Motor neuron (in vitro differentiated cells): ENCODE measurements at regions not wholly inside any gene's neighbourhood (a gene's known extent, or its start where the extent isn't known, plus 50 kb on each side); places are given as distances from the start of the nearest gene placed in this dataset.
"Not testable (repeated sequence)": the region's sequence is repeated elsewhere in the genome, so short reads cannot be mapped to it uniquely, and the experiment has no call there.

Experiments used
- ATAC-seq, 8 experiments: fragments of 200-7000 bp; cut with Tn5 transposase; replicated peaks in 6 of 8; 2 replicates each; pipeline ENCODE4 v1.8.0; 2021; ENCODE audit warnings: mild to moderate bottlenecking in 8 of 8, moderate library complexity in 8 of 8
- H3K27ac ChIP-seq, 2 donors: fragments of 250-450 bp; sonication (Bioruptor Pico); 2 replicates each; pipeline ENCODE4 v1.9.0; 2021; ENCODE audit warnings: antibody characterized with exemption in 2 of 2, mild to moderate bottlenecking in 2 of 2, moderate library complexity in 1 of 2
- H3K4me1 ChIP-seq, 2 donors: fragments of 250-450 bp; sonication (Bioruptor Pico); replicated peaks in 1 of 2; 2 replicates each; pipeline ENCODE4 v1.6.1; 2021; ENCODE audit warnings: antibody characterized with exemption in 2 of 2, mild to moderate bottlenecking in 2 of 2, moderate library complexity in 1 of 2
- H3K4me3 ChIP-seq, 5 donors: fragments of 250-450 bp; sonication (Bioruptor Pico); 2 replicates each; pipeline ENCODE4 v1.9.0; 2021; ENCODE audit warnings: antibody characterized with exemption in 5 of 5, mild to moderate bottlenecking in 5 of 5, moderate library complexity in 4 of 5
- WGBS, 10 experiments: fragments of 450-650 bp; shearing (Covaris generic); methylation state at CpG; one replicate each; pipeline ENCODE4 v1.0.0; 2022; 5-methylcytosine and 5-hydroxymethylcytosine counted together
- in situ Hi-C, 9 experiments: fragments of 400-800 bp; cut with MboI; loops; one replicate each; pipeline ENCODE4 v1.15.0; 2021; ENCODE audit warnings: low sequenced_read_pairs in 9 of 9, low pct_unique_long_range_greater_than_20kb in 2 of 9; ENCODE audit not compliant: unreplicated experiment in 9 of 9

DNA sequence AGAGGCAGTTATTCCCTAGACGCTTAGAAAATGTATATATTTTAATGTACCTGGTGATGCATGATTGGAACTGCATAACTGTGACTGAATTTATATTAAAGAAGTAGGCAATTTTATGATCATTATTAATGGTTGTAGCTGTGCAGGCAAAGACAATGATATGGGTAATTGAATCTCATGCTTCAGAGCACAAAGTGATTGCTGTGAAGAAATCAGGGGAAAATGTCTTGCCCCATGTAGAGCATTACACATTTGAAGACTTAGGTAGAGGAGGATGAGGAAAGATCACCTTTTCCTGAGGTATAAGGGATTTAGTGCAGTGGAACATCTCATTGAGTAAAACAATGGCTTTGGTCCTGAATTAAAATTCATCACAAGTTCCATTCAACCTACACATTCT, 246.8 kb upstream of the DCC start:
- WGBS, 10 experiments, result 0 to 86% (median 71%) methylated on average over 1 of the region's 1 CpG; no CpG with 5 or more reads in 2 of the 10 experiments
- Histone ChIP-seq H3K4me3 (no peak overlapping the region), H3K4me1 (peaks cover 0 to 6% of the 10 kb centered on the region in 2 donors), H3K27ac (no peak overlapping the region)
- in situ Hi-C loops, result no loop called here
- ATAC-seq, result peak in 2 of 8 experiments; percentile 14 to 32

DNA sequence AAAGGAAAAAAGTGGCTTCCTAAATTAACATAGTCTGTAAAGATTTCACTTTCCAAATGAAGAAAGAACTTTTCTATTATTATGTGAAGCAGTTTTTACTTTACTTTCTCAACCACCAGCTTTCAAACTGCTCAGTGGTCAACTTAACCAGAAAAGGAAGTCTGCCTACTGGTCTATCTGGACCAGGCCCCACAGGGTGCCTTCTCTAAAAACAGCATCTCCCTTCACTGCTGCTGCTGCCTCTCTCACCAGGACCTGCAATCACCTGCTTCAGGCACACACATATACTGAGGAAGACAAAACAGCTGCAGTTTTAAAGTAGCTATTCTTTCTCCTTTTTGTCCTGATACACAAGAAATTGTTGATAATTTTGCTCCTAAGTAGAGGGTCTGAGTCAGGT, 221.3 kb upstream of the DCC start:
- in situ Hi-C loops, result no loop called here
- Histone ChIP-seq H3K4me3 (no peak overlapping the region), H3K27ac (no peak overlapping the region), H3K4me1 (peaks cover 0 to 18% of the 10 kb centered on the region in 2 donors)
- ATAC-seq, result no peak

DNA sequence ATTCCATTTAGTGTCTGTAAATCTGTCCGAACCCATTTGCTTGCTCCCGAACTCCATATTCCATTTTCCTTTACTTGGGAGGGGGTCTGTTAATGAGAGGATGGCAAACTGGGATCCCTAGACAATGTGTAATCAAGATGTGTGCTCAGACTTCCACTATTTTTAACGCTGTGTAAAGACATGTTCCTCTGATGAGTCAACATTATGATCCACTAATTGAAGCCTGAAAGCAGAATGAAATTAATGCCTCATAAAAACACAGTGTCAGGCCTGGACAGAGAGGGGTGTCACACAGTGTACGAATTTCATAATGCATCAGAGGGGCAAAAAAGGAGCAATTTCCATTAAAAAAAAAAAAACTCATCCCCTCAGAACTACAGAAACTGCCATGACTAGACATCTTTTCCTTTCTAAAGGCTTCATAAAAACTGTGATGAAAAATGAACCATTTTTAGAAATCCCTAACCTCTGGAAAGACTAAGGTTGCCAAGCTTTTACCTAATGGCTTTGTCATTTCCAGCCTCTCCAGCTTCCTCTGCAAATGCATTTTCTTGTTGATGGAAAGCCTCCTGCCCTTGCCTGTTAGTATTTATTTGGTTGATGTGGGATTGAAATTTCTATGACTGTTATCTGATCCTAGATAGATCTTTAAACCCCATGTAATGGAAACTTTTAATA, 209.2 kb upstream of the DCC start:
- Histone ChIP-seq H3K4me3 (no peak overlapping the region), H3K27ac (no peak overlapping the region), H3K4me1 (peaks cover 0 to 4% of the 10 kb centered on the region in 2 donors)
- in situ Hi-C loops, result no loop called here
- 0 to 86% (median 57%) methylated on average over 1 to 4 of the region's 4 CpGs for WGBS, 10 experiments
- peak in 5 of 8 experiments; percentile 75 to 98 (median 97) for ATAC-seq

DNA sequence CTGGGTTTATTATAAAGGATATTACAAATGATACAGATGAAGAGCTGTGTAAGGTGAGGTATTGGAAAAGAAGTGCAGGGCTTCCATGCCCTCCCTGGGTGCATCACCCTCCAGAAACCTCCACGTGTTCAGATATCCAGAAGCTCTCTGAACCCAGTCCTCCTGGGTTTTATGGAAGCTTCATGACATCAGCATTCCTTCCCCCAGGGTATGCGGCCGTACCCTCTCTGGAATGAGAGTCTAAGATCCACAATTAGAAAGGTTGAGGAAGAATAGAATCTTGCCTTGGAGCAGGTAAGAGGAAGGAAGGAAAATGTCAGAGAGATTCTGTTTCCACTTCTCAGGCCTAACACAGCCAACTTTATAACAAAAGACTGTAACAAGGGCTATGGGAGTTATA, 208.2 kb upstream of the DCC start:
- no peak overlapping the region for H3K4me3 ChIP-seq
- 43 to 100% (median 78%) methylated on average over 2 to 3 of the region's 3 CpGs; no CpG with 5 or more reads in 2 of the 10 experiments for WGBS, 10 experiments
- peaks cover 0 to 4% of the 10 kb centered on the region in 2 donors for H3K4me1 ChIP-seq
- no peak for ATAC-seq
- in situ Hi-C loops, result no loop called here
- no peak overlapping the region for H3K27ac ChIP-seq

DNA sequence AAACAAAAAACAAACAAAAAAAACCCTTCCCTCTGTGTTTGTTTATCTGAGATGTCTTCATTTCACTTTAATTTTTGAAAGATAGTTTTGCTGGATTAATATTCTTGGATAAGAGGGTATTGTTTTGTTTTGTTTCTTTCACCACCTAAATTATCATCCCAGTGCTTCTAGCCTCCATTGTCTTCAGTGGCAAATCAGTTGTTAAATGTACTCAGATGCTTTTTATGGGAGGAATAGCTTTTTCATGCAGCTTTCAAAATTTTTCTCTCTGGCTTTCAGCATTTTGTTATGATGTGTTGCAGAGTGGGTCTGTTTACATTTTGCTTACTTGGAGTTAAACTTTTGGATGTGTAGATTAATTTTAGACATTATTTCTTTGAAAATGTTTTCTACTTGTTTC, 203.5 kb upstream of the DCC start:
- no peak overlapping the region for H3K4me3 ChIP-seq
- peaks cover 7 to 20% of the 10 kb centered on the region in 2 donors for H3K4me1 ChIP-seq
- H3K27ac ChIP-seq, result no peak overlapping the region
- in situ Hi-C loops, result no loop called here
- ATAC-seq, result no peak

DNA sequence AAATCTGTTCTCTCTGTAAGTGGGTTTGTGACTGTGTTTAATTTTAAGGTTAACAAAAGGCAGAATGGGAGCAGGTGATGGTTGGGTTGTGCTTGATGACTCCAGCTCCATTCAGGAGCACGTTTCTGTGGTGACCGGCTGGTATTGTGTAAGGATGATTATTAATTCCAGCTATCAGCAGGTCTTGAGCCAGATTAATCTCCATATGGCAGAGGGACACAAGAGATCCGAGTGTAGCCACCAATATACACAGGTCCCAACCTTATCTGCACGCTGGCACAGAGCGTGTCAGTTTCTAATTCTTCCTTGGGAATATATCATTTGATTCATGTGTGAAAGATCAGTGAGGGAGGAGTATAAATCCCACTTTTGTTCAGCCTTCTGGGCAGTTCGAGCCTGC, 199.0 kb upstream of the DCC start:
- ATAC-seq, result peak in 5 of 8 experiments; percentile 96 to 99 (median 98)
- WGBS, 10 experiments, result 0 to 40% (median 20%) methylated on average over 1 to 6 of the region's 6 CpGs; no CpG with 5 or more reads in 3 of the 10 experiments
- peak overlapping the region; percentile 20 to 63 for H3K27ac ChIP-seq
- in situ Hi-C loops, result no loop called here
- H3K4me1 ChIP-seq, result peaks cover 7 to 25% of the 10 kb centered on the region in 2 donors
- H3K4me3 ChIP-seq, result peak overlapping the region in 2 of 5 donors; percentile 12 to 13

DNA sequence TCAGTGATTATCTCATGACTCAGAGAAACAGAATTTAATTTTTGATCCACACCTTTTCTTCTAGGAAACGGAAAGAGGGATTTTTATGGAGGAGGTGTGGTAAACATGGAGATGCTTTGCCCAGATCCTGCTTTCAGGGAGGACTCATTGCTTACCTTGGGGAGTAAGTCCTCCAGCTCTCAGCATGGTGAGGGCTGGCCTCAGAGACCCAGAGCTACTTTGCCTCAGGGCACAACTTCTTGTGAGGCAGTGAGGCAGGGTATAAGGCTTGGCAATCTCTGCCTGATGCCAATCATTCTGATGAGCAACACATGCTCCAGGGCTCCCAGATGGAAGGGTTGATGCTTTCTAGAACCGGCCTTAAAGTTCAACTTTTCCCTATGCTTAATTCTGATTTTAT, 189.9 kb upstream of the DCC start:
- in situ Hi-C loops, result no loop called here
- 0 to 100% (median 79%) methylated on average over 1 to 2 of the region's 2 CpGs; no CpG with 5 or more reads in 3 of the 10 experiments for WGBS, 10 experiments

DNA sequence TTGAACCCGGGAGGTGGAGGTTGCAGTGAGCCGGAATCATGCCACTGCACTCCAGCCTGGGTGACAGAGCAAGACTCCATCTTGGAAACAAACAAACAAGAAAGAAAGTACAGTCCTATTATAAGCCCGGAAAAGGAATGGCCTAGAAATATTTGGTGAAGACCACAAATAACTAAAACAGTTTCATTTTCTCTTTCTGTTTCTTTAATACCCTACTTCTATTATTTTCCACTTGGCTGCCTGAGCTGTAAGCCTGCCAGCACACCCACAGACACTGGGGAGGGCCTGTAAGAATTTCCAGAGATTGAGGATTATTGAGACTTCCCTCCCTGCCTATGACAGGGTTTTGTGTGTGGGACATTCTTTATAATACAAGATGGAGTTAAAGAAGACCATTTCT, 188.0 kb upstream of the DCC start:
- H3K27ac ChIP-seq, result no peak overlapping the region
- WGBS, 10 experiments, result 0 to 100% (median 89%) methylated on average over 1 to 3 of the region's 3 CpGs; no CpG with 5 or more reads in 5 of the 10 experiments
- ATAC-seq, result no peak
- H3K4me1 ChIP-seq, result no peaks in the 10 kb centered on the region
- in situ Hi-C loops, result no loop called here
- H3K4me3 ChIP-seq, result no peak overlapping the region

More for the DNA sequence above, 189.9 kb upstream of the DCC start:
- no peaks in the 10 kb centered on the region for H3K4me1 ChIP-seq
- no peak overlapping the region for H3K4me3 ChIP-seq
- no peak overlapping the region for H3K27ac ChIP-seq
- no peak for ATAC-seq

DNA sequence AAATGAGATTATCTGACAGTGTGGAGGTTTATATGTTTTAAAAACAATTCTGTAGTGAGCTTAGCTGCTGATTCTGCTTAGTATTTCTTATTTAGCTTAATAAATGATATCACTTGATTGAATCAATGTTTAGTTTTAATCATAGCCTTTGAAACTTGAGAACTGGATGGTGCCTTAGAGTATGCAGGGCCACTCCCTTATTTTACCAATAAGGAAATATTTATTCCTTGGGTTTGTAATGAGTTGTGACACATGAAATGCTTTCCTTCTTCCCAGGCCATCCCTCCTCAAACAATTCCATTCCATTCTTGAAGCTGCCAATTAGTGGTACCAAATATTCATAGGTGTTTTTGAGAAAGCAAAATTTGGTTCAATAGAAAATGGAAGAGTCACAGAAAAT, 183.8 kb upstream of the DCC start:
- no peak overlapping the region for H3K4me3 ChIP-seq
- no peak overlapping the region for H3K27ac ChIP-seq
- H3K4me1 ChIP-seq, result no peaks in the 10 kb centered on the region
- in situ Hi-C loops, result no loop called here
- ATAC-seq, result no peak

DNA sequence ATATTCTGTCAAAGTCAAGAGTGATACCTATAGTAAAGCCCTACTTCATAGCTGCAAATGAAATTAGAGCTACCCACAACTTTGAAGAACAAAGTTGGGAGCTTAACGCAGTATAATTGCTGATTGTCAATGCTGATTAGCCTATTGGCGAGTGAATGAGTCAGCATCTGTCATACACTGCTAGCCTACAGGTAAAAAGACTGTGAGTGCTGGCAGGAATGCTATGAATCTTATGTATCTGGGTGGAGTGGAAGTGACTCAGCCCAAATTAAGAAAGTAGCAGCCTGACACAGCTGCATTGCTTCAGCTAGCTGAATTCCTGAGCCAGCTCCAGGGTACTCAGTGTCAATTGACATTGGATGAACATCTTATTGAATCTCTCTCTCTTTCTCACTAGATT, 179.4 kb upstream of the DCC start:
- in situ Hi-C loops, result no loop called here
- WGBS, 10 experiments, result 0 to 94% (median 51%) methylated on average over 2 of the region's 2 CpGs; no CpG with 5 or more reads in 4 of the 10 experiments
- no peaks in the 10 kb centered on the region for H3K4me1 ChIP-seq
- peak in 4 of 8 experiments; percentile 45 to 76 (median 58) for ATAC-seq
- H3K4me3 ChIP-seq, result no peak overlapping the region
- no peak overlapping the region for H3K27ac ChIP-seq

DNA sequence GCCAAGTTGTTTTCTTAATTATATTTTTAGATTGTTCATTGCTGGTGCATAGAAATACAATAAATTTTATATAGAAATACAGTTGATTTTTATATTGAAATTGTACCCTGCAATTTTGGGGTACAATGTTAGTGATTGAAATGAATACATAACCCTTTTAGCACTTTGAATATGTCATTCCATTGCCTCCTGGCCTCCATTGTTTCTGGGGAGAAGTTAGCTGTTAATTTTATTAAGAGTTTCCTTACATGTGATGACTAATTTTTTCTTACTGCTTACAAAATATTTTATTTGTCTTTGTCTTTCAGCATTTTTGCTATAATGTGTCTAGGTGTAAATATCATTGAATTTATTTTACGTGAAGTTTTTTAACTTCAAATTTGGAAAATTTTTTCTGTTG, 176.5 kb upstream of the DCC start:
- Histone ChIP-seq H3K27ac (no peak overlapping the region), H3K4me3 (no peak overlapping the region), H3K4me1 (no peaks in the 10 kb centered on the region)
- no peak for ATAC-seq
- in situ Hi-C loops, result no loop called here
- 60 to 100% (median 87%) methylated on average over 1 of the region's 1 CpG for WGBS, 10 experiments

DNA sequence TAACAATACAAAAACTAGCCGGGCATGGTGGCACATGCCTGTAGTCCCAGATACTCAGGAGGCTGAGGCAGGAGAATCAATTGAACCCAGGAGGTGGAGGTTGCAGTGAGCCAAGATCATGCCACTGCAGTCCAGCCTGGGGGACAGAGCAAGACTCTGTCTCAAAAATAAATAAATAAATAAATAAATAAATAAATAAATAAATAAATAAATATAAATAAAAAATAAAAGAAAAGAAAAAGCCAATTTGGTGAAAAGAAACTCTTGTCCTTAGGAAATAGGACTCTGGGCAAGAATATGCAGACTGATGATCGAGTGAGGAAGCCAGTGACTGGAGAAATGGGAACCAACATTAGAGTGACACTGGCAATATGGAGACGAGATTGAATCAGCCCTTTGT, 171.9 kb upstream of the DCC start:
- H3K4me3 ChIP-seq, ATAC-seq, H3K27ac ChIP-seq, in situ Hi-C loops, H3K4me1 ChIP-seq: not testable (repeated sequence)
- 29 to 100% (median 74%) methylated on average over 1 to 3 of the region's 3 CpGs for WGBS, 10 experiments

DNA sequence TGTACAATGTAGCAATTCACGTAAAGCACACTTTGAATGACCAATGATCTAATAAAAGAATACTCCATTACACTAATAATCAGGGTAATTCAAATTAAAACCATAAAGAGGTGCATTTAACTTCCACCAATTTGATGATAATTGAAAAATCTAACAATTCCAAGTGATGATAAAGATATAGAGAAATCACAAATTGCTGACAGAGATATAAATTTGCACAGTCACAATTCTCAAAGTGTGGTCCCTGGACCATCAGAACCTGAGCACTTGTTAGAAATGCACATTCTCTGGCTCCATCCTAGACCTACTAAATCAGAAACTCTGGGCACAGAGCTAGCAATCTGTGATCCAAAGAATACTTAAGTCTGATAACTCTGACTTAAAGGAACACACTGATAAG, 165.8 kb upstream of the DCC start:
- ATAC-seq, result no peak
- Histone ChIP-seq H3K27ac (no peak overlapping the region), H3K4me3 (no peak overlapping the region), H3K4me1 (no peaks in the 10 kb centered on the region)
- 10 to 100% (median 62%) methylated on average over 1 of the region's 1 CpG; no CpG with 5 or more reads in 2 of the 10 experiments for WGBS, 10 experiments
- in situ Hi-C loops, result no loop called here

DNA sequence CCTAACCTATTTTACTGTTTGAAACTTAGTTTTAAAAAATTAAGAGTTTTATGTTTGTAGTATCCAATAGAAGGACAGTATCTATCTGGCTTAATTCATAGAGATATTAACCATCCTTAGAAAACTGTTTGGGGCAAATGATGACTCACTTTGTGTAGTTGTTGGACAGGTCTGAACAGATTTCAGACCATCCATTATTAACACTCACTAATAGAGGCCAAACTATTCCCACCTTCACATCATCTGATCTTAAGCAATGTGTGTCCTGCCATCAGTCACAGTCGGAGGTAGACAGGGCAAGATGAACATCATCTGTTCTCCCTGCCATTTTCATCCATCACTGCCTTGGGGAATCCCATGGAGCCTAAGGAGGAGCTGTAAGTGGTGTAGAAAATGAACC, 164.6 kb upstream of the DCC start:
- WGBS, 10 experiments, result 29 to 75% (median 69%) methylated on average over 1 of the region's 1 CpG; no CpG with 5 or more reads in 7 of the 10 experiments
- Histone ChIP-seq H3K4me1 (no peaks in the 10 kb centered on the region), H3K4me3 (no peak overlapping the region), H3K27ac (no peak overlapping the region)
- no peak for ATAC-seq
- in situ Hi-C loops, result no loop called here
